K562 (cell line): ENCODE measurements at regions not wholly inside any gene's neighbourhood (a gene's known extent, or its start where the extent isn't known, plus 50 kb on each side); places are given as distances from the start of the nearest gene placed in this dataset.

ENCODE experiments used
- ETV1 ChIP-seq: fragments of 450-650 bp; conservative IDR thresholded peaks from 2 replicates; pipeline ENCODE4 v1.6.1; 2016; ENCODE audit warnings: missing genetic modification characterization, control low read depth, low read depth, missing compliant biosample characterization
- JUNB ChIP-seq: fragments of 450-650 bp; formaldehyde crosslinking; conservative IDR thresholded peaks from 2 replicates; pipeline ENCODE4 v1.4.0; 2020; ENCODE audit warnings: mild to moderate bottlenecking
- MAFF ChIP-seq: IDR thresholded peaks from 2 replicates; pipeline ENCODE4 v1.6.1; 2012; ENCODE audit warnings: low read length, improper control_type of control experiment
- SIX5 ChIP-seq, 2 experiments: IDR thresholded peaks; 2 replicates each; pipeline ENCODE4 v1.6.1; 2011; ENCODE audit warnings: low read length in 2 of 2, borderline replicate concordance in 1 of 2, low read depth in 1 of 2, mild to moderate bottlenecking in 1 of 2, moderate library complexity in 1 of 2; ENCODE audit not compliant: insufficient read depth in 1 of 2
- U2AF1 ChIP-seq: fragments of 200-400 bp; formaldehyde crosslinking; optimal IDR thresholded peaks from 2 replicates; pipeline ENCODE3; 2017; ENCODE audit warnings: mild to moderate bottlenecking, low read depth, low read length, moderate library complexity
- XRCC4 ChIP-seq: IDR thresholded peaks from one replicate; pipeline ENCODE4 v1.6.1; 2011; ENCODE audit not compliant: insufficient read depth, insufficient read length; ENCODE audit errors: extremely low read depth
- ZFX ChIP-seq: sonication (generic); formaldehyde crosslinking; IDR thresholded peaks from 2 replicates; pipeline ENCODE4 v1.8.0; 2022; ENCODE audit warnings: mild to moderate bottlenecking, missing genetic modification reagents, moderate library complexity
- TF ChIP-seq, protein P1 (sequence below): fragments of 450-650 bp; IDR thresholded peaks from 2 replicates; pipeline ENCODE4 v1.6.1; 2016; ENCODE audit warnings: mild to moderate bottlenecking, moderate library complexity
- TF ChIP-seq, protein P2 (sequence below): fragments of 250-450 bp; sonication (Bioruptor Pico); IDR thresholded peaks from 2 replicates; pipeline ENCODE4 v1.8.0; 2022; ENCODE audit warnings: inconsistent platforms

DNA sequence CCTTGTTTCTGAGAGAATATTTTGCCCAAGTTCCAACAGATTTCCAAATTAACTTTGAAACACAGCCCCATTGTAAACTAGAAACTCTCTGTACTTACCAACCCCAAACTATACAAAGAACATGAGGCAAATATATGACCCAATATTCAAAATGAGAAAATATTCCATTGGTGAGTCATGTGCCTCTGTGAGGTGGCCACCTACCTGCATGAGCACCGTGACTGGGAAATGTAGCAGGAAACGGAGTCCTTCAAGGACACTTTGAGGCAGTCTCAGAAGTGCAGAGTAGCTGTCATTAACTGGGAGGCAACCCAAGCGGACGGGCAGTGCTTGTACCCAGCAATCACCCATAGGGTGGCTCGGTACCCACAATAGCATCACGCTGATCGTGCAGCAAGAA lies 335.5 kb upstream of the NOX3 start (continued):
- TF ChIP-seq, protein P1, sequence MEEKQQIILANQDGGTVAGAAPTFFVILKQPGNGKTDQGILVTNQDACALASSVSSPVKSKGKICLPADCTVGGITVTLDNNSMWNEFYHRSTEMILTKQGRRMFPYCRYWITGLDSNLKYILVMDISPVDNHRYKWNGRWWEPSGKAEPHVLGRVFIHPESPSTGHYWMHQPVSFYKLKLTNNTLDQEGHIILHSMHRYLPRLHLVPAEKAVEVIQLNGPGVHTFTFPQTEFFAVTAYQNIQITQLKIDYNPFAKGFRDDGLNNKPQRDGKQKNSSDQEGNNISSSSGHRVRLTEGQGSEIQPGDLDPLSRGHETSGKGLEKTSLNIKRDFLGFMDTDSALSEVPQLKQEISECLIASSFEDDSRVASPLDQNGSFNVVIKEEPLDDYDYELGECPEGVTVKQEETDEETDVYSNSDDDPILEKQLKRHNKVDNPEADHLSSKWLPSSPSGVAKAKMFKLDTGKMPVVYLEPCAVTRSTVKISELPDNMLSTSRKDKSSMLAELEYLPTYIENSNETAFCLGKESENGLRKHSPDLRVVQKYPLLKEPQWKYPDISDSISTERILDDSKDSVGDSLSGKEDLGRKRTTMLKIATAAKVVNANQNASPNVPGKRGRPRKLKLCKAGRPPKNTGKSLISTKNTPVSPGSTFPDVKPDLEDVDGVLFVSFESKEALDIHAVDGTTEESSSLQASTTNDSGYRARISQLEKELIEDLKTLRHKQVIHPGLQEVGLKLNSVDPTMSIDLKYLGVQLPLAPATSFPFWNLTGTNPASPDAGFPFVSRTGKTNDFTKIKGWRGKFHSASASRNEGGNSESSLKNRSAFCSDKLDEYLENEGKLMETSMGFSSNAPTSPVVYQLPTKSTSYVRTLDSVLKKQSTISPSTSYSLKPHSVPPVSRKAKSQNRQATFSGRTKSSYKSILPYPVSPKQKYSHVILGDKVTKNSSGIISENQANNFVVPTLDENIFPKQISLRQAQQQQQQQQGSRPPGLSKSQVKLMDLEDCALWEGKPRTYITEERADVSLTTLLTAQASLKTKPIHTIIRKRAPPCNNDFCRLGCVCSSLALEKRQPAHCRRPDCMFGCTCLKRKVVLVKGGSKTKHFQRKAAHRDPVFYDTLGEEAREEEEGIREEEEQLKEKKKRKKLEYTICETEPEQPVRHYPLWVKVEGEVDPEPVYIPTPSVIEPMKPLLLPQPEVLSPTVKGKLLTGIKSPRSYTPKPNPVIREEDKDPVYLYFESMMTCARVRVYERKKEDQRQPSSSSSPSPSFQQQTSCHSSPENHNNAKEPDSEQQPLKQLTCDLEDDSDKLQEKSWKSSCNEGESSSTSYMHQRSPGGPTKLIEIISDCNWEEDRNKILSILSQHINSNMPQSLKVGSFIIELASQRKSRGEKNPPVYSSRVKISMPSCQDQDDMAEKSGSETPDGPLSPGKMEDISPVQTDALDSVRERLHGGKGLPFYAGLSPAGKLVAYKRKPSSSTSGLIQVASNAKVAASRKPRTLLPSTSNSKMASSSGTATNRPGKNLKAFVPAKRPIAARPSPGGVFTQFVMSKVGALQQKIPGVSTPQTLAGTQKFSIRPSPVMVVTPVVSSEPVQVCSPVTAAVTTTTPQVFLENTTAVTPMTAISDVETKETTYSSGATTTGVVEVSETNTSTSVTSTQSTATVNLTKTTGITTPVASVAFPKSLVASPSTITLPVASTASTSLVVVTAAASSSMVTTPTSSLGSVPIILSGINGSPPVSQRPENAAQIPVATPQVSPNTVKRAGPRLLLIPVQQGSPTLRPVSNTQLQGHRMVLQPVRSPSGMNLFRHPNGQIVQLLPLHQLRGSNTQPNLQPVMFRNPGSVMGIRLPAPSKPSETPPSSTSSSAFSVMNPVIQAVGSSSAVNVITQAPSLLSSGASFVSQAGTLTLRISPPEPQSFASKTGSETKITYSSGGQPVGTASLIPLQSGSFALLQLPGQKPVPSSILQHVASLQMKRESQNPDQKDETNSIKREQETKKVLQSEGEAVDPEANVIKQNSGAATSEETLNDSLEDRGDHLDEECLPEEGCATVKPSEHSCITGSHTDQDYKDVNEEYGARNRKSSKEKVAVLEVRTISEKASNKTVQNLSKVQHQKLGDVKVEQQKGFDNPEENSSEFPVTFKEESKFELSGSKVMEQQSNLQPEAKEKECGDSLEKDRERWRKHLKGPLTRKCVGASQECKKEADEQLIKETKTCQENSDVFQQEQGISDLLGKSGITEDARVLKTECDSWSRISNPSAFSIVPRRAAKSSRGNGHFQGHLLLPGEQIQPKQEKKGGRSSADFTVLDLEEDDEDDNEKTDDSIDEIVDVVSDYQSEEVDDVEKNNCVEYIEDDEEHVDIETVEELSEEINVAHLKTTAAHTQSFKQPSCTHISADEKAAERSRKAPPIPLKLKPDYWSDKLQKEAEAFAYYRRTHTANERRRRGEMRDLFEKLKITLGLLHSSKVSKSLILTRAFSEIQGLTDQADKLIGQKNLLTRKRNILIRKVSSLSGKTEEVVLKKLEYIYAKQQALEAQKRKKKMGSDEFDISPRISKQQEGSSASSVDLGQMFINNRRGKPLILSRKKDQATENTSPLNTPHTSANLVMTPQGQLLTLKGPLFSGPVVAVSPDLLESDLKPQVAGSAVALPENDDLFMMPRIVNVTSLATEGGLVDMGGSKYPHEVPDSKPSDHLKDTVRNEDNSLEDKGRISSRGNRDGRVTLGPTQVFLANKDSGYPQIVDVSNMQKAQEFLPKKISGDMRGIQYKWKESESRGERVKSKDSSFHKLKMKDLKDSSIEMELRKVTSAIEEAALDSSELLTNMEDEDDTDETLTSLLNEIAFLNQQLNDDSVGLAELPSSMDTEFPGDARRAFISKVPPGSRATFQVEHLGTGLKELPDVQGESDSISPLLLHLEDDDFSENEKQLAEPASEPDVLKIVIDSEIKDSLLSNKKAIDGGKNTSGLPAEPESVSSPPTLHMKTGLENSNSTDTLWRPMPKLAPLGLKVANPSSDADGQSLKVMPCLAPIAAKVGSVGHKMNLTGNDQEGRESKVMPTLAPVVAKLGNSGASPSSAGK, result no peak
- TF ChIP-seq U2AF1 (no peak), SIX5 (IDR thresholded peaks at IDR 0.05; ENCODE audit: borderline replicate concordance in 1 of 2, insufficient read depth in 1 of 2, low read depth in 1 of 2, low read length in 2 of 2) (no peak), ETV1 (tag) (no peak), JUNB (CRISPR knock-in tag) (no peak), XRCC4 (no peak), ZFX (CRISPR knock-in tag) (no peak), MAFF (no peak)
- TF ChIP-seq, protein P2, sequence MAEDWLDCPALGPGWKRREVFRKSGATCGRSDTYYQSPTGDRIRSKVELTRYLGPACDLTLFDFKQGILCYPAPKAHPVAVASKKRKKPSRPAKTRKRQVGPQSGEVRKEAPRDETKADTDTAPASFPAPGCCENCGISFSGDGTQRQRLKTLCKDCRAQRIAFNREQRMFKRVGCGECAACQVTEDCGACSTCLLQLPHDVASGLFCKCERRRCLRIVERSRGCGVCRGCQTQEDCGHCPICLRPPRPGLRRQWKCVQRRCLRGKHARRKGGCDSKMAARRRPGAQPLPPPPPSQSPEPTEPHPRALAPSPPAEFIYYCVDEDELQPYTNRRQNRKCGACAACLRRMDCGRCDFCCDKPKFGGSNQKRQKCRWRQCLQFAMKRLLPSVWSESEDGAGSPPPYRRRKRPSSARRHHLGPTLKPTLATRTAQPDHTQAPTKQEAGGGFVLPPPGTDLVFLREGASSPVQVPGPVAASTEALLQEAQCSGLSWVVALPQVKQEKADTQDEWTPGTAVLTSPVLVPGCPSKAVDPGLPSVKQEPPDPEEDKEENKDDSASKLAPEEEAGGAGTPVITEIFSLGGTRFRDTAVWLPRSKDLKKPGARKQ (CRISPR knock-in tag), result no peak
